Type B pancreatic cell (in vitro differentiated cells): ENCODE measurements at regions not wholly inside any gene's neighbourhood (a gene's known extent, or its start where the extent isn't known, plus 50 kb on each side); places are given as distances from the start of the nearest gene placed in this dataset.

Source experiments
- DNase-seq: peaks from one replicate; pipeline ENCODE4 v3.0.0; 2021; ENCODE audit warnings: mixed read lengths; ENCODE audit not compliant: unreplicated experiment; ENCODE audit errors: extremely low spot score
- H3K27ac Mint-ChIP-seq: 2 replicates; pipeline ENCODE4 v1.8.0; 2021; ENCODE audit warnings: mild to moderate bottlenecking, mixed read lengths
- H3K27me3 Mint-ChIP-seq: 2 replicates; pipeline ENCODE4 v1.8.0; 2021; ENCODE audit warnings: mixed read lengths
- H3K36me3 Mint-ChIP-seq: 2 replicates; pipeline ENCODE4 v1.8.0; 2021; ENCODE audit warnings: mixed read lengths
- H3K4me1 Mint-ChIP-seq: one replicate; pipeline ENCODE4 v1.8.0; 2021; ENCODE audit warnings: mixed read lengths; ENCODE audit not compliant: unreplicated experiment
- H3K4me3 Mint-ChIP-seq: 2 replicates; pipeline ENCODE4 v1.8.0; 2021; ENCODE audit warnings: mild to moderate bottlenecking, mixed read lengths
- H3K9me3 Mint-ChIP-seq: 2 replicates; pipeline ENCODE4 v1.8.0; 2021; ENCODE audit warnings: mixed read lengths
- CTCF ChIP-seq: fragments of 200-600 bp; sonication (generic); conservative IDR thresholded peaks from 2 replicates; pipeline ENCODE4 v1.5.0; 2021; ENCODE audit warnings: antibody characterized with exemption, mild to moderate bottlenecking

GRCh38 chr1:20417581-20417980 lies 68.4 kb downstream of the CAMK2N1 start:
- peak; percentile 62 for DNase-seq
- Mint-ChIP-seq H3K4me1 (no peaks in the 10 kb centered on the region), H3K27me3 (peaks cover 44% of the 10 kb centered on the region), H3K36me3 (no peaks in the 10 kb centered on the region), H3K4me3 (no peak overlapping the region), H3K9me3 (peaks cover under 1% of the 10 kb centered on the region), H3K27ac (no peak overlapping the region)
- no peak for TF ChIP-seq CTCF

- H3K27ac Mint-ChIP-seq, result no peak overlapping the region
- DNase-seq, result peak; percentile 6
- no peaks in the 10 kb centered on the region for H3K9me3 Mint-ChIP-seq
- TF ChIP-seq CTCF, result no peak
- no peak overlapping the region for H3K4me3 Mint-ChIP-seq
- no peaks in the 10 kb centered on the region for H3K4me1 Mint-ChIP-seq
- no peaks in the 10 kb centered on the region for H3K36me3 Mint-ChIP-seq
- H3K27me3 Mint-ChIP-seq, result peaks cover 49% of the 10 kb centered on the region
Measured at GRCh38 chr1:20416706-20417105, 69.3 kb downstream of the CAMK2N1 start.

GRCh38 chr1:20413776-20414140 lies 72.3 kb downstream of the CAMK2N1 start:
- H3K36me3 Mint-ChIP-seq, result no peaks in the 10 kb centered on the region
- DNase-seq, result peak; percentile 34
- no peak overlapping the region for H3K27ac Mint-ChIP-seq
- H3K9me3 Mint-ChIP-seq, result no peaks in the 10 kb centered on the region
- H3K27me3 Mint-ChIP-seq, result peaks cover 37% of the 10 kb centered on the region
- no peak overlapping the region for H3K4me3 Mint-ChIP-seq
- H3K4me1 Mint-ChIP-seq, result no peaks in the 10 kb centered on the region
- no peak for TF ChIP-seq CTCF

GRCh38 chr1:20413136-20413775 lies 72.8 kb downstream of the CAMK2N1 start:
- no peak for TF ChIP-seq CTCF
- H3K27me3 Mint-ChIP-seq, result peaks cover 38% of the 10 kb centered on the region
- no peak overlapping the region for H3K4me3 Mint-ChIP-seq
- DNase-seq, result peak; percentile 42
- H3K36me3 Mint-ChIP-seq, result no peaks in the 10 kb centered on the region
- no peaks in the 10 kb centered on the region for H3K9me3 Mint-ChIP-seq
- H3K4me1 Mint-ChIP-seq, result no peaks in the 10 kb centered on the region
- H3K27ac Mint-ChIP-seq, result no peak overlapping the region

GRCh38 chr1:20411196-20411980 lies 74.6 kb downstream of the CAMK2N1 start:
- no peak for TF ChIP-seq CTCF
- Mint-ChIP-seq H3K4me1 (peaks cover 3% of the 10 kb centered on the region), H3K27me3 (peaks cover 52% of the 10 kb centered on the region), H3K27ac (no peak overlapping the region), H3K9me3 (no peaks in the 10 kb centered on the region), H3K4me3 (no peak overlapping the region), H3K36me3 (no peaks in the 10 kb centered on the region)
- DNase-seq, result peak; percentile 59
